ENCODE measurements at regions not wholly inside any gene's neighbourhood (a gene's known extent, or its start where the extent isn't known, plus 50 kb on each side); places are given as distances from the start of the nearest gene placed in this dataset.

DNA sequence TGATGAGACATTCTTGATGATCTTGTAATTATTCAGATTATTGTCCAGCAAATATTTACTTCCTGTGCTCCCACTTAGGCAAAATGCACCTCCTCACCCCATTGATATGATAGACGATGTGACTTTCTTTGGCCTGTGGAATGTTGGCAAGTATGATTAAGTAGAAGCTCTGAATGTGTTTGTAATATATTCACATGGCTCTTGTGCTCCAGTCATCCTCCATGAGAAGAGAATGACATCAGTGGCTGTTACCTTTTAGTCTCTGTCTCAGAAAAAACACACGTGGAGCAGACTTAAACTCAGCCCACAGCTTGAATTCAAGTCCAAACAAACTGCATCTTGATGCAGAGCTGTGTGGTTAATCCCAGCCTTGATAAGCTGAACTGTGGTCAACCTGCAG, 984.3 kb upstream of the FBXO33 start:
- DNase-seq (ENCODE audit: low read depth, low spot score) (no peak), ATAC-seq (no peak)
- H3K4me1 ChIP-seq (ENCODE audit: control insufficient read depth in 1 of 2, insufficient read depth in 2 of 2, low read length in 2 of 2), result no peaks in the 10 kb centered on the region
- H3K27me3 ChIP-seq (ENCODE audit: insufficient read depth, low read length), result no peaks in the 10 kb centered on the region
- H4K20me1 ChIP-seq (ENCODE audit: insufficient read depth), result no peaks in the 10 kb centered on the region
- POLR2A ChIA-PET, result no interaction called here
- no peaks in the 10 kb centered on the region for H3K9me2 ChIP-seq (ENCODE audit: insufficient read depth)
- H3K4me3 ChIP-seq (replicated peaks in 1 of 2; ENCODE audit: low read depth in 1 of 2, low read length in 2 of 2), result no peak overlapping the region
- no peak overlapping the region for H3K27ac ChIP-seq (ENCODE audit: low read depth, low read length)
- H3K4me2 ChIP-seq (ENCODE audit: low read length), result no peak overlapping the region
- no peaks in the 10 kb centered on the region for H3K9me3 ChIP-seq (ENCODE audit: control insufficient read depth in 1 of 2, insufficient read depth in 1 of 2, low read depth in 1 of 2, low read length in 2 of 2)
- no peak overlapping the region for H3K9ac ChIP-seq (ENCODE audit: low read length)
- no peaks in the 10 kb centered on the region for H3K79me2 ChIP-seq (ENCODE audit: insufficient read depth, low read length)
- no TSS peak for BruUV-seq (replicated peaks)
- H2AFZ ChIP-seq (ENCODE audit: low read depth, low read length, poor library complexity, severe bottlenecking), result no peak overlapping the region
- CTCF ChIA-PET, result interaction anchor here (1.7 to 1.8 kb wide), 2 partner anchors 19 to 1184 kb away, joined by 4 to 5 read pairs; no protein-coding TSS in a partner anchor
- TF ChIP-seq YY1 (IDR thresholded peaks at IDR 0.05; ENCODE audit: extremely low read depth, insufficient replicate concordance, low read depth, low read length) (no peak), ZBTB33 (IDR thresholded peaks at IDR 0.05; ENCODE audit: extremely low read depth, insufficient replicate concordance, low read length) (no peak), TCF7L2 (IDR thresholded peaks at IDR 0.05; ENCODE audit: borderline replicate concordance, extremely low read depth, insufficient read depth, insufficient read length) (no peak)
- TF ChIP-seq, protein P1, sequence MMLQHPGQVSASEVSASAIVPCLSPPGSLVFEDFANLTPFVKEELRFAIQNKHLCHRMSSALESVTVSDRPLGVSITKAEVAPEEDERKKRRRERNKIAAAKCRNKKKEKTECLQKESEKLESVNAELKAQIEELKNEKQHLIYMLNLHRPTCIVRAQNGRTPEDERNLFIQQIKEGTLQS (IDR thresholded peaks at IDR 0.05), result no peak
- no peaks in the 10 kb centered on the region for H3K36me3 ChIP-seq (ENCODE audit: control insufficient read depth in 1 of 2, insufficient read depth in 2 of 2, low read length in 2 of 2)
- intact Hi-C loops (cut with micrococcal nuclease), result loop anchor here (10.0 kb wide), 1 partner anchor 1178 kb away; no protein-coding TSS in a partner anchor
- RAD21 ChIA-PET (ENCODE audit: low non-redundant PET in 1 of 2, low total read pairs in 2 of 2, uncharacterized antibody in 2 of 2, unreplicated experiment in 2 of 2), result no interaction called here

DNA sequence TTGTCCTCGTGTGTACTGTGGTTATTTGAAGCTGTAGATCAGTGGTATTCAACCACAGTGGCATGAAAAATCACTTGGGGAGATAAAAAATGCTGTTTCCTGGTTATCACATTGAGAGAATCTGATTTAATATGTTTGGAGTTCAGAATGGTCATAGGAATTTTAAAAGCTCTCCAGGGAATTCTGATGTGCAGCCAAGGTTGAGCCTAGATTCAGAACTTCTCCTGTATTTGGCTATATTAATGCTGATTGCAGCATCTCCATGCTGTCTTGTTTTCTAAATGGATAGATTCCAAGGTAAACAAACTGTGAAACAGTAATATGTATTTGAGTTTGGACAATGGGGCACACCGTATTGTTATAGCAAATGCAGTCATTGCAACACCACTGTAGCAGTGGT, 982.2 kb upstream of the FBXO33 start:
- POLR2A ChIA-PET, result no interaction called here
- Histone ChIP-seq H3K4me2 (ENCODE audit: low read length) (no peak overlapping the region), H3K36me3 (ENCODE audit: control insufficient read depth in 1 of 2, insufficient read depth in 2 of 2, low read length in 2 of 2) (no peaks in the 10 kb centered on the region), H4K20me1 (ENCODE audit: insufficient read depth) (no peaks in the 10 kb centered on the region), H3K9ac (ENCODE audit: low read length) (no peak overlapping the region), H3K27ac (ENCODE audit: low read depth, low read length) (no peak overlapping the region), H2AFZ (ENCODE audit: low read depth, low read length, poor library complexity, severe bottlenecking) (no peak overlapping the region), H3K9me2 (ENCODE audit: insufficient read depth) (no peaks in the 10 kb centered on the region), H3K79me2 (ENCODE audit: insufficient read depth, low read length) (no peaks in the 10 kb centered on the region), H3K9me3 (ENCODE audit: control insufficient read depth in 1 of 2, insufficient read depth in 1 of 2, low read depth in 1 of 2, low read length in 2 of 2) (no peaks in the 10 kb centered on the region), H3K4me1 (ENCODE audit: control insufficient read depth in 1 of 2, insufficient read depth in 2 of 2, low read length in 2 of 2) (no peaks in the 10 kb centered on the region), H3K27me3 (ENCODE audit: insufficient read depth, low read length) (no peaks in the 10 kb centered on the region), H3K4me3 (replicated peaks in 1 of 2; ENCODE audit: low read depth in 1 of 2, low read length in 2 of 2) (no peak overlapping the region)
- CTCF ChIA-PET, result no interaction called here
- no TSS peak for BruUV-seq (replicated peaks)
- ATAC-seq (no peak), DNase-seq (ENCODE audit: low read depth, low spot score) (no peak)
- intact Hi-C loops (cut with micrococcal nuclease), result loop anchor here (10.0 kb wide), 1 partner anchor 1180 kb away; no protein-coding TSS in a partner anchor
- RAD21 ChIA-PET (ENCODE audit: low non-redundant PET in 1 of 2, low total read pairs in 2 of 2, uncharacterized antibody in 2 of 2, unreplicated experiment in 2 of 2), result no interaction called here
- TF ChIP-seq, protein P1 (IDR thresholded peaks at IDR 0.05), result no peak
- no peak for TF ChIP-seq POLR2AphosphoS5 (IDR thresholded peaks at IDR 0.05; ENCODE audit: low read depth, low read length)
- no peak for TF ChIP-seq ZBTB33 (IDR thresholded peaks at IDR 0.05; ENCODE audit: extremely low read depth, insufficient replicate concordance, low read length)
- no peak for TF ChIP-seq TCF7L2 (IDR thresholded peaks at IDR 0.05; ENCODE audit: borderline replicate concordance, extremely low read depth, insufficient read depth, insufficient read length)
- TF ChIP-seq EZH2 (IDR thresholded peaks at IDR 0.05), result no peak
- no peak for TF ChIP-seq ZFX (IDR thresholded peaks at IDR 0.05)
- no peak for TF ChIP-seq SP1 (IDR thresholded peaks at IDR 0.05; ENCODE audit: low read depth)
- TF ChIP-seq RAD21 (IDR thresholded peaks at IDR 0.05; ENCODE audit: low read depth), result no peak
- TF ChIP-seq CBX3 (IDR thresholded peaks at IDR 0.05; ENCODE audit: low read depth), result no peak
- TF ChIP-seq SIN3A (IDR thresholded peaks at IDR 0.05; ENCODE audit: low read depth), result no peak
